NCI-H2029 (cell line): ENCODE measurements at regions not wholly inside any gene's neighbourhood (a gene's known extent, or its start where the extent isn't known, plus 50 kb on each side); places are given as distances from the start of the nearest gene placed in this dataset.

Experiments
- DNase-seq: peaks from one replicate; lab custom pipeline; 2025; lab: John Stamatoyannopoulos, UW

DNA sequence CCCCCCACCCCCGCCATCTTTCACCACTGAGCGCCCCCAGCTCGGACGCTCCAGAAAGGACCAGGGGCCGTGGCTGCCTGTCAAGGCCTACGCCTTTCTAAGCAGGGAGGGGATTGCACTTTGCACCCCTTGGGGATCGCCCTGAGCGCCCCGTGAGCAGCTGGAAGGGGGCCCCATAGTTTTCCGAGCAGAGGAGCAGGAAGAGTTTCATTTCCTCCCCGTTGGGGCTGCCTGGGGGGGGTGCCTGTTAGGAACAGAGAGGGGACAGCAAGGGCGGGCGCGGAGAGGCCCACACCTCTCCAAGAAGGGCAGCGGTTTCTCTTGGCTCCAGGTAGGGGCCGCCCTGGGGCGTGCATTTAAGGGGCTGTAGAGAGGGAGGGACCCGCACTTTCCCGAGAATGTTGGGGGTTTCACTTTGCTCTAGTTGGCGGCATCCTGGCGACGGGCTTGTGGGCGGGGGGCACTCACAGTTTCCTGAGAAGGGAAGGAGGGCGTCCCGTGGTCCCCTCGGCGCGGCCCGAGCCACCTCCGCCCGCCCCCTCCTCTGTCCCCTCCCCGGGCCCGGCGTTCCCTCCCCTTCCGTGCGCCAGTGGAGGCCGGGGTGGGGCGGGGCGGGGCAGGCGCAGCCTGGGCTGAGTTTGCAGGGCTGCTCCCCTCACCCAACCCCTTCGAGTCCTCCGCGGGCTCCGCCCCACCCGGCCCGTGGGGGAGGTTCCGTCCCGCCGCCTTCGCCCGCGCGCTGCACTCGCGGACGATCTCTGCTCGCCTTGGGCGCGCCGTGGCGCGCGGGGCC lies 82.3 kb upstream of the CD99 start:
- no peak for DNase-seq

DNA sequence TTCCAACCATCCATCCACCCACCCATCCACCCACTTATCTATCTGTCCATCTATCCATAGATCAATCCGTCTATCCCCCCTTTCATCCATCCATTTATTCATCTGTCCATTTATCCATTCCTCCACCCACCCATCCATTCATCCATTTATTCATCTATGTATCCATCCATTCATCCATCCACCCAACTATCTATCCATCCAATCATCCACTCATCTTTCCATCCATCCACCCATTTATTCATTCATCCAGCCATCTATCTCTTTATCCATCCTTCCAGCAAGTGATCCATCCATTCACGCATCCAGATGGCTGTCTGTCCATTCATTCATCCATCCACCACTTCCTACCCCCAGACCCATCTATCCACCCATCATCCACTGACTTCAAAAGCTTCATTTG lies 84.0 kb upstream of the CD99 start:
- no peak for DNase-seq

DNA sequence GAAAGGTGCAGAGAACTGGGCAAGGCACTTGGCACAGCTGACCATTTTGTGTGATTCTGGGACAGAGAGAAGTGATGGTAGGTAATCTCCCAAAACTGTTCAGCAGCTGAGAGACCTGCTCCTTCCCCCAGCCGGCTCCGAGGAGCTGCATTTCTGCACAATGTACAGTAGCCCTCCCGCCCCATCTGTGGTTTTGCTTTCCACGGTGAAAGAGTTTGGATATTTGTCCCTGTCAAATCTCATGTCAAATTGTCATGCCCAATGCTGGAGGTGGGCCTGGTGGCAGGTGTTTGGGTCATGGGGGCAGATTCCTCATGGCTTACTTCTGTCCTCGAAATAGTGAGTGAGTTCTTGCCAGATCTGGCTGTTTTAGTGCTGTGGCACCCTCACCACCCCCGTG lies 90.5 kb upstream of the CD99 start:
- DNase-seq, result no peak

DNA sequence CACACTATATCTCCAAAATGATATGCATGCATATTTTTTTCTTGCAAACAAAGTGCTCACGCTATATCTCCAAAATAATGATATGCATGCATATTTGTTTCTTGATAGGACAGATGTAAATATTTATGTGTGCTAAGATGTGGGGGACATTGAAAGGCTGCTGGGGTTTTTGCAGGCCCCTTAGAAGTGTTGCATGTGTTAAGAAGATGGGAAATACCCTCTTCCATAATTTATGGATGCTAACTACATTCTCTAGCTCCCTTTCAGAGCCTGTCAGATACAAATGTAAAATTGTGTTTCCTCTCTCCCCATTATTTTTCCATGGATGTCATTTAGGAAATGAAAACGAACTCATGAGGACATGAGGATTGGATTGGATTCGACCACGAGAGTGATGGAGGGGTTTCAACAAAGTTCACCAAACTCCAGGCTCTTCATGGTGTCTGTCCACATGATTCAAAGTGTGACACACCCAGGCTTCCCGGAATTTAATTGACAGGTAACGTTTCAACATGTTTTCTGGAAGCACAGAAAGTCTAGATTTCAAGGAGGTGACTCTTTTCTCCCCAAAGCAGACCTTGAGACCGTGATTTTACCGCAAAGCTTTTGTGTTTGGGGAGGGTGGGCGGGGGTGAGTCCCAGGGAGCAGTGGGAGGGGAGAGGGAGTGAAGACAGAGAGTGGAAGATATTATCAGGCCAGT lies 94.4 kb upstream of the CD99 start:
- no peak for DNase-seq

DNA sequence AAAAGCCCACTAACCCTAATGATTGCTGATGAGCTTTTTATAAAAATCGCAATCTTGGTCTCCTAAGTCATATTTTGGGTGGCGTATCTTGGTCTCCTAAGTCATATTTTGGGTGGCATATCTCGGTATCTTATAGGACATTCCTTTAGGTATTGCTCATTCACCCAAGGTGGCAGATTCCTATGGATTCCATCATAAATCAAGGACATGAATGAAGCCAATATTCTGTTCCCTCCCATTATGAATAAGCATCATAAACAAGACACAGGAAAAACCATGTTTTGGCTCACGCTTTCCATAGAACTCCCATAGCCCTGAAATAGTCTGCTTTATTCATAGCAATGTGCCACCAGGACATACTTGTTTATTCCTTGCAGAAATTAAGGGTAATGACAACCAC lies 95.0 kb upstream of the CD99 start:
- DNase-seq, result no peak

DNA sequence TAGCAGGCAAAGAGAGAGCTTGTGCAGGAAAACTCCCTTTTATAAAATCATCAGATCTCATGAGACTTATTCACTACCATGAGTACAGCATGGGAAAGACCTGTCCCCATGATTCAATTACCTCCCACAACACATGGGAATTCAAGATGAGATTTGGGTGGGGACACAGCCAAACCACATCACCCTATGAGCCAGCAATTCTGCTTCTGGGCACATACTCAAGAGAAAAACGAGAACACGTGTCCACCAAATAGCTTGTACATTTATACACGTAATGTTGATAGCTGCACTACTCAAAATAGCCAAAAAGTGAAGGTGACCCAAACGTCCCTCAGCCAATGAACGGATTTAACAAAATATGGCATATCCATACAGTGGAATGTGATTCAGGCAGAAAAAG lies 94.5 kb upstream of the DHRSX start:
- no peak for DNase-seq

DNA sequence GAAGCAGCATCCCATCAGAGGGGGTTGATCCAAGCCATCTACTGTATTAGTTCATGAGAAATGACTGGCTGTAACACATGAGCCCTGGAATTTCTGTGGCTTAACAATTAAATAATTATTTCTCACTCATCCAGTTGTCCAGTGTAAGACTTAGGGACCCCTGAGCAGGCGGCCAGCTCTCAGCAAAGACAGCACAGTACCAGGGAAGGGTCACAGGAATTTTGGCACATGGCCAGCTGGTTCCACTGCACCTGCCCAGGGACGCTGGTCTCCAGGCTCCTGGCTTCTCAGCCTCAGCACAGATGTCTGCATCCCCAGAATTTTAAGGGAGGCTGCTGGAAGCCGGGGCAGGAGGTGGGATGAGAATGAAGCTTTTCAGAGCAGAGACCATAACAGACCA lies 93.7 kb upstream of the DHRSX start:
- DNase-seq, result no peak

DNA sequence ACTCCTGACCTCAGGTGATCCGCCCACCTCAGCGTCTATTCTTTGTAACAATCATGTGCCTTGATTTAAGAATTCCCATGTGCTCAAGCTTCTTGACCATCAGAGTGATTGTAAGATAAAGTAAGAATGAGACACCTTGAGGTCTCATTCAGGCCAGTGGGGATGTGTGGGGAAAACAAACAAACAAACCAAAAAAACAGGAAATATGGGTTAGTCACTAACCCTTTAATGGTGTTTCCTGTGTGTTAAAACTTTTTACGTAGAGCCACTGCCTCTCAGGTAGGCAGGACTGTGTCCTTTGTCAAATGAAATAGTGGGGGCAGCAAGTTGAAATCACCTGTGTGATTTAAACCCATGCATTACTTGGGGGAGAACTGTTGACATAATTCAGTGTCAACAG lies 91.5 kb upstream of the DHRSX start:
- DNase-seq, result no peak

DNA sequence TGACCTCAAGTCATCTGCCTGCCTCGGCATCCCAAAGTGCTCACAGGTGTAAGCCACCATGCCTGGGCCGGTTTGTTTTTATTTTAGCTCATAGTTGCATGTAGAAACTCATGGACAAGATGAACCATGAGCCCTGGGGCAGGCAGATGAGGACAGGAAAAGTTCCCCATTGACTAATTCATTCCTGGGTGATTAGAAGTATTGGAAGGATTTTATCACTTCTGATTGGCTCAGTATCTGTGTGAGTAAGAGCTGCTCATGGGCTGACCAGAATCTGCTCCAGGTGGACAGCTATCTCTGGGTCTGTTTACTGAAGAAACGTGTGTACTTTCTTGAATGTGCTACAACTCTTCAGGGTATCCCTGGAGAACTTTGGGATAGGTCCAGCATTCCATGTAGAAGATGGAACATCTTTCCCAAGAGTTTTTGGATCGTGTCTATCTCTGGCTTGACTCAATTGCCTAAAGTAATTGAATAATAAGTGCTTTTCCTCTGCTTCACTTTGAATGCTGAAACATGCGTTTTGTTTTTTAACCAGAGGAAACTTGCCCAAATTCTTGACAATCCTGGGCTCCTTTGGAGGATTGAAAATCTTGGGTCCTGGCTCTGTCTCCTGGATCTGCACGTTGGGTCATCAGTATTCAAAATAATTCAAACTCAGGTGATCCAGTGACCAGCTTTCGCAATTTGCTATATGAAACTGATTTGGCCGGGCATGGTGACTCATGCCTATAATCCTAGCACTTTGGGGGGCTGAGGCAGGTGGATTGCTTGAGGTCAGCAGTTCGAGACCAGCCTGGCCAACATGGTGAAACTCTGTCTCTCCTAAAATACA lies 88.6 kb upstream of the DHRSX start:
- DNase-seq, result no peak

DNA sequence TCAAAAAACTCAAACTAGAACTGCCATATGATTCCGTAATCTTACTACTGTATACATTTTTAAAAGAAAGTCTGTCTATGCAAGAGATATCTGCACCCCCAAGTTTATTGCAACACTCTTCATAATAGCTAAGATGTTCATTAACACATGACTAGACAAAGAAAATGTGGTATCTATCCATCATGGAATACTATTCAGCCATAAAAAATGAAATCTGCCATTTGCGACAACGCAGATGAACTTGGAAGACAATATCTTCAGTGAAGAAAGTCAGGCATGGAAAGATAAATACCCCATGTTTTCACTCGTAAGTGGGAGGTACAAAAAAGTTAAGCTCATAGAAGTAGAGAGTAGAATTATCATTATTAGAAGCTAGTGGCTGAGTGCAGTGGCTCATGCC lies 87.3 kb upstream of the DHRSX start:
- no peak for DNase-seq

DNA sequence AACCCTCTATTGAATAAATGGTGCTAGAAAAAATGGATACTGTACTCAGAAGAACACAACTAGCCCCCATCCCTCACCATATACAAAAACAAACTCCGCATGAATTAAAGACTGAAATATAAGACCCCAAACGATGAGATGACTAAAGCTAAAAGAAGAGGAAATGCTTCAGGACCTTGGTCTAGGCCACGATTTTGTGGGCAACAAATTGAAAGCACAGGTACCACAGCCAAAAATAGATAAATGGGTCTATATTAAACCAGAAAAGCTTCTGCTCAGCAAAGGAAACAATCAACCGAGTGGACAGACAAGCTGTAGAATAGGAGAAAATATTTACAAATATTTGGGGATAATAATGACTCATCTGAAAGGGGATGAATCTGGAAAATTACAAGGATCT lies 86.4 kb upstream of the DHRSX start:
- DNase-seq, result no peak

DNA sequence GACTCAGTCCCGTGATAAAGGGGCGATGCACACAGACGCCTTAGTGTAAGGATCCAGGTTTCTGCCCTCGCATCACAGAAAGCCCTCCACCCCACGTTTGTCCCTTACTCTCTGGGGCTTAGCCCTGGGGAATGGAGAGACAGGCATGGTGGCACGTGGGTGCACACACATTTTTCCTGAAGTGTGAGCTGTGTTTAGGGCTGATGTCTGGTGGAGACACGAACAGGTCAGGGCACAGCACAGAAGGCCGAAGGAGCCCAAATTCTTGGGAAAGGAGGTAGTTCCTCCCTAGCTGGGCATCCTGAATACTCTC lies 84.3 kb upstream of the DHRSX start:
- DNase-seq, result no peak

DNA sequence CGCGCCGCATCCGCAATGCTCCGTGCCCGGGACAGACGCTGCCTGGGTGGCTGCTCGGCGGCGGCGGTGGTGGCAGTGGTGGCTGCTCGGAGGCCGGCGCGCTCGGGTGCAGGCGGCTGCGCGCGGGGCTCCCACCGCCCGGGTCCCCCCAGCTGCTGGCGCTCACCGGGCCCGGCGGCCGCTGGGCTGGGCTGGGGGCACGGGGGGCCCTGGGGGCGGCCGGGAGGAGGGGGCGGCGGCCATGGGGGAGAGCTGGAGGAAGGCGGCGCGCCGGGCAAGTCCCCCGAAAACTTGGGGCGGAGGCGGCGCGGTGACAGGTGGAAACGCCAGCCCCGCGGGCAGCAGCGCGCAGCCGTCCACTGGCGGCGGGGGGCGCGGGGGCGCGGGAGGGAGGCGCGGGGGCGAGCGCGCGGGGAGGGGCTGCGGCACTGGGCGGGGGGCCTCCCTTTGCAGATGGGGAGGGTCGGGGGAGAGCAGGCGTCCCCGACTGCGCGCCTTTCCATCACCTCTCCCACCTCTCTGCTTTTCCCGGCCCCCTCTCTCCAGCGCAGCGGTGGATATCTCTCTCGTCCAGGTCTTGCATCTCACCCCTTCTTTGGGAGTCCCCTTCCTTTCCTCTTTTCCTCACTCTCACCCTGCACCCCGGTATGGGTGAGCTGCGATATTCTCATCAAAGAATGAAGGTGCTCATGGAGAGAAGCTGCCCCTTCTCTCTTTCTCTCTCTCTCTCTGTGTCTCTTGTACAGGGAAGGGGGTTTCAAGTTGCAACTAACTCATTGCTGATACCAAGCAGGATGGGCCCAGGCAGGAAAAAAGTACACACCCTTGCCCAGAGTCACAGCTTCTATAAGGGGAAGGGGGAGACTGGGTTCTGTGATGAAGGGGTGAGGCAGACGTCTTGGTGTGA lies 83.7 kb upstream of the DHRSX start:
- no peak for DNase-seq

DNA sequence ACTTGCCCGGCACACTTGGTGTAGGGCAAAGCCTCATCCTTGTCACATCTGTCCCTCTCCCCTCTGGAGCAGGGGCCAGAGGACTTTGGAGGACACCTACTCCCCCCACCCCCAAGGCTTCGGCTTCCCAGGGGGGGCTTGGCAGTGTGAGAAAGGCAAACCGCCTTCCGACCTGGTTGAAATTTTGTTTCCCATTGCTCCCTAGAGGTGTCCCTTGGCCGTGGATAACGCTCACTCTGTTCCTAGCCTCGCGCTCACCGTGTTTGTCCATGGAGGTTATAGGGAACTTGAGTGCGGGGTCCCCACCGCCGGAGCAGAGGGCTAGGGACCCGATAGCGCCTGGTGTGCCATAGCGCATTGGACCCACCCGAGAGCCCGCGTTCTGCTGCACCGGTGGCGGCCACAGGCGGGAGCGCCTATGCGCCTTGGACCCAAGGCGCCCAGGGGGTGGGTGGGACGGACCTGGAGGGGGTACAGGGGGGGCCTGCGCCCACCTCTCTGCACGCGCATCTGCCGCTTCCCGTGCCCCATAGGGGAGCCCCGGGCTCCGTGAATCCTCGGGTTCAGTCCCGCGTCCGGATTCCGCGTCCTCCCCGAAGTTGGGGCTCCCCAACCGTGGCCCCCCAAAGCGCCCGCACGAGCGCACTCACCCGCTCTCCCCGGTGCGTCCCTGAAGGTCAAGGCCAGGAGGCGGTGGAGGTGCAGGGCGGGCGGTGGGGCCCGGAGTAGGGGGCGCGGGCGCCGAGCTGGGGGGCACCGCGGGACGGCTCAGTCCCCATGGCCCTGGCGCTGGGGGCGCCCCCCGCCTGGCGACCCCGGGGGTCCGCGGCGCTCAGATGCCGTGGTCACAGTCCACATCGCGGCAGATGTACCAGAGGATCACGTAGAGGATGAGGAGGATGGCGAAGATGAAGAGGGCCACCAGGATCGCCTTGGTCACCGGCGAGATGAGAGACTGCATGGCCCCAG lies 82.7 kb upstream of the DHRSX start:
- DNase-seq, result no peak

DNA sequence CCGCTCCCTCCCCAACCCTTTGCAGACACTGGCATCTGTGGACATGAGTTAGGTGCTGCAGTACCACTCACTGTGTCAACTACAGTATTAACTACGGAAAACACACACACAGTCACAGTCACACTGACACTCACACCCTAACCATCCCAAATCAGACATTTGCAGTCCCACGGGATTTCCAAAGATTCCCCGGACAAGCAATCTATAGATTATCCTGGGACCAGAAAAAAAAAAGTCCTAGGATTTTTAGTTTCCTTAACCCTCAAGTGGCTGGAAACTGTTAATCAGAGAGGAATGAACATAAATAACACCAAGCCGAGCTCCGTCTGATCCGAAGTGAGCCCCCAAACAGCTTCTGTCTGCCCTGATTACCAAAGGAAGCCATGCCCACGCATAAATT lies 81.9 kb upstream of the DHRSX start:
- DNase-seq, result no peak

DNA sequence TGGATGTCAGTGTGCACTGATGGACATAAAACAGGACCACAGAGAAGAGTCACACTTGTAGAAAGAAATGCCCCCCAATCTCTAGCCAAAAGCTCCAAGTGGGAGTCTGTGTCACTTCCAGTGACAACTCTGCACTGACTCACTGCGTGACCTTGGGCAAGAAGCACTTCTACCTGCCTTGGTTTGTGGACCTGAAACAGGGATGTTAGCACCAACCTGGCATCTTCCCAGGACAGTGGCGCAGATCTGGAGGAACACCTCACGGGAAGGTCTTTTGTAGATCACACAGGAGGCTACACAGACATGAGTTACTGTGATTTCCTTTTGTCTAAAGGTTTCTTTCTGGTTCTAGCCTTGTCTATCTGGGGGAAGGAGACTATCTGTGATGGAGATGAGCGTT lies 80.5 kb upstream of the DHRSX start:
- DNase-seq, result no peak

DNA sequence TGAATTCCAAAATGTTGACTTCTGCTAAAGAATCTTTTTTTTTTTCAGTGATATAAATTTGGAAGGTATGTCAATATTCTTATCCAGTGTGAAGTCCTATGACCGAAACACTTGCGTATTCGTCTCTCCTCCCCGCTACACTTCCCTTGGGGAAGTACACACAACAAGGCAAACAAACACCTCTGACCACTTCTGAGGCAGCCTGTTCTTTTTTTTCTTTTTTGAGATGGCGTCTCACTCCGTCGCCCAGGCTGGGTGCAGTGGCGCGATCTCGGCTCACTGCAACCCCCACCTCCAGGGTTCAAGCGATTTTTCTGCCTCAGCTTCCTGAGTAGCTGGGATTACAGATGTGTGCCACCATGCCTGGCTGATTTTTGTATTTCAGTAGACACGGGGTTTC lies 78.1 kb upstream of the DHRSX start:
- DNase-seq, result no peak

DNA sequence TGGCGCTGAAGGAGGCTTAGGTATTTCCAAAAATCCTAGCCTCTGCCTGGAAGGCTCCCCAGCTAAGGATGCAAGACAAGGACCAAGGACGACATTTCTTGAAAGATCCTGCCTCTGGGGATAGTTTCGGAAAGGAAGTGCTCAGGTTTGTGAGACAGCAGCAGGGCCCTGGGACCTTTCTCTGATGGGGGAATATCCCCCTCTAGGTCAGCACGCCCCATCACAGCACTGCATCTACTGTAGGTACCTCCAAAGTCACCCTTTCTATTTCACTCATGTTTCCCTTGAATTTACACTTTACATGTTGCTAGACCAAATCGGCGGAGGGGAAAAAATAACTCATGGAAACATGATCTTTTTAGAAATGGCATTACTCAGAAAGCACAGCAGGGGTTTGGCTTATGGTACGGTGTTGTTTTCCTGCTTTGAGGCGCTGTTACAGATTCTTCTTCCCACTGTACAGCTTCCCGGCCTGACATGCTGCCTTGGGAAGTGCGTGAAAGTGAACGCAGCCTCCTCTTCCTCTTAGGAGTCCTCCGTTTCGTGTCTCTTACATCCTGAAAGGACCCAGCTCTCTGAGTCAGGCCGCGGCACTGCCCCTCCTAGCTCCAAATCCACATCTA lies 77.2 kb upstream of the DHRSX start:
- no peak for DNase-seq

DNA sequence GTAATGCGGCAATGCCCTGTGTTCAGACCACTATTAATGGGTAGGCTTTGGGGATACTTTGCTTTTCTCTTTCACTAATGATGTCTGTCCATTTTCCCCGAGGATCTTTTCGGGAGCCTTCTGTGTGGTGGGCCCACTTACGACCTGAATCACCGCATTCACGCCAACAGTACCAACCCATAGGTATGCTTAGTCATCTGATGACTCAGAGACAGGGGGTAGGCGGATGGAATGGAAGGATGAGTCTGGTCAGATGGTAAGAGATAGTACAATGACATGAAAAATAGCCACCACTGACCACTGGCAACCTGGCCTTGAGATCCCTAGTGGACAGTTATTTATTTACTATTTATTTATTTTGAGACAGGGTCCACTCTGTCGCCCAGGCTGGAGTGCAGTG lies 76.0 kb upstream of the DHRSX start:
- DNase-seq, result no peak

DNA sequence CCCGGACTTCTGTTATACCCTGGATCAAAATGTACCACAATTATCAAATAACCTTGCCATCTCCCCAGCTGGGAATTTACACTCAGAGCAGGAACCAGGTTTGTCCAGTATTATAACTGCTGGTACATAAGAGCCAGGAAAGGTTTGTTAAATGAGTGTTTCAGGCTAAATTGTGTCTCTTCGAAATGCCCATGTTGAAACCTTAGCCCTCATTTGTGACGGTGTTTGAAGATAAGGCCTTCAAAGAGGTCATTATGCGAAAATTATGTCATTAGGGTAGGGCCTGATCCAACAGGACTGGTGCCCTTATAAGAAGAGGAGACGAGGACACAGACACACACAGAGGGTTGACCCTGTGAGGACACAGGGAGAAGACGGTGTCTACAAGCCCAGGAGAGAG lies 73.5 kb upstream of the DHRSX start:
- no peak for DNase-seq

DNA sequence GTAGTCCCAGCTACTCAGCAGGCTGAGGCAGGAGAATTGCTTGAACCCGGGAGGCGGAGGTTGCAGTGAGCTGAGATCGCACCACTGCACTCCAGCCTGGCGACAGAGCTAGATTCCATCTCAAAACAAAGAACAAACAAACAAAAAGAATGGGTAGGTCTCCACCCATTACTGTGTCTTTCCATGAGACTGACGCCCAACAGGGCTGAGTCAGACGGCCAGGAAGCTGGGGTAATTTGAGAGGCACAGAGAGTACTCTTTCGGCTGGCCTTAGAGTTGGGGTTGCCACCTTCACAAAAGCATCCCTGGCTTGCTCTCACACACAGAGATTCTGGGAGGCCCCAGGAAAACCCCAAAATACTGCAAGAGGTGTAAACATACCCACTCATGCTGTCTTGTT lies 72.0 kb upstream of the DHRSX start:
- no peak for DNase-seq
